CD14-positive monocyte (primary cell): ENCODE measurements at regions not wholly inside any gene's neighbourhood (a gene's known extent, or its start where the extent isn't known, plus 50 kb on each side); places are given as distances from the start of the nearest gene placed in this dataset.

Source experiments
- DNase-seq, 3 donors: peaks; one replicate each; pipeline ENCODE4 v3.0.0-alpha.2; 2011 to 2022
- H2AFZ ChIP-seq: 2 replicates; pipeline ENCODE4 v1.6.0; 2012; ENCODE audit warnings: mild to moderate bottlenecking, low read depth, low read length, inconsistent platforms; ENCODE audit not compliant: insufficient read depth, poor library complexity, severe bottlenecking
- H3K27ac ChIP-seq, 2 donors: 1 replicate in 1 of 2; 2 replicates in 1 of 2; pipeline ENCODE4 v1.5.1; 2012 to 2013; ENCODE audit warnings: low read length in 2 of 2, control low read depth in 1 of 2, inconsistent platforms in 1 of 2, low read depth in 1 of 2, mild to moderate bottlenecking in 1 of 2
- H3K27me3 ChIP-seq, 2 donors: one replicate each; pipeline versions ENCODE4 v1.6.0 to v1.6.1; 2011 to 2013; ENCODE audit warnings: low read length in 2 of 2; ENCODE audit not compliant: control insufficient read depth in 2 of 2, insufficient read depth in 2 of 2
- H3K36me3 ChIP-seq, 2 donors: replicated peaks in 1 of 2; 1 replicate in 1 of 2; 2 replicates in 1 of 2; pipeline versions ENCODE4 v1.5.1 to v1.6.1; 2012 to 2013; ENCODE audit warnings: low read length in 2 of 2, control low read depth in 1 of 2, inconsistent platforms in 1 of 2, mild to moderate bottlenecking in 1 of 2; ENCODE audit not compliant: insufficient read depth in 2 of 2, control insufficient read depth in 1 of 2
- H3K4me1 ChIP-seq, 2 donors: 1 replicate in 1 of 2; 2 replicates in 1 of 2; pipeline versions ENCODE4 v1.5.1 to v1.6.1; 2012 to 2013; ENCODE audit warnings: low read length in 2 of 2, control low read depth in 1 of 2, inconsistent platforms in 1 of 2, mild to moderate bottlenecking in 1 of 2, moderate library complexity in 1 of 2; ENCODE audit not compliant: insufficient read depth in 2 of 2, control insufficient read depth in 1 of 2
- H3K4me2 ChIP-seq: replicated peaks from 2 replicates; pipeline ENCODE3; 2012; ENCODE audit warnings: low read length, moderate library complexity, mild to moderate bottlenecking; ENCODE audit not compliant: poor library complexity, severe bottlenecking; ENCODE audit errors: extremely low read depth
- H3K4me3 ChIP-seq, 3 experiments: fragments of 200-600 bp in 1 of 3; sonication (generic) in 1 of 3; replicated peaks in 1 of 3; 1 replicate in 2 of 3; 2 replicates in 1 of 3; pipeline ENCODE4 v1.5.1; 2011 to 2013; ENCODE audit warnings: low read length in 3 of 3, mild to moderate bottlenecking in 3 of 3, control low read depth in 2 of 3, low read depth in 2 of 3, inconsistent platforms in 1 of 3, moderate library complexity in 1 of 3
- H3K79me2 ChIP-seq: 2 replicates; pipeline ENCODE4 v1.6.0; 2012; ENCODE audit warnings: mild to moderate bottlenecking, control low read depth, inconsistent platforms, low read length, moderate library complexity; ENCODE audit not compliant: insufficient read depth
- H3K9ac ChIP-seq: 2 replicates; pipeline ENCODE4 v1.6.0; 2017; ENCODE audit warnings: low read length, mild to moderate bottlenecking; ENCODE audit not compliant: insufficient read depth, poor library complexity, severe bottlenecking
- H3K9me3 ChIP-seq, 2 donors: replicated peaks in 1 of 2; 1 replicate in 1 of 2; 2 replicates in 1 of 2; pipeline versions ENCODE4 v1.5.1 to v1.6.1; 2012 to 2013; ENCODE audit warnings: low read length in 2 of 2, control low read depth in 1 of 2; ENCODE audit not compliant: control insufficient read depth in 1 of 2, insufficient read depth in 1 of 2
- H4K20me1 ChIP-seq: 2 replicates; pipeline ENCODE4 v1.6.0; 2012; ENCODE audit warnings: mild to moderate bottlenecking, low read length, control low read depth, moderate library complexity; ENCODE audit not compliant: insufficient read depth
- H3K27ac Mint-ChIP-seq, 7 donors: one replicate each; pipeline ENCODE4 v1.8.0; 2020; ENCODE audit warnings: mild to moderate bottlenecking in 7 of 7, mixed read lengths in 7 of 7, moderate library complexity in 6 of 7, inconsistent platforms in 2 of 7
- H3K27me3 Mint-ChIP-seq, 3 donors: one replicate each; pipeline ENCODE4 v1.8.0; 2021 to 2022; ENCODE audit warnings: low read depth in 3 of 3, mild to moderate bottlenecking in 3 of 3, mixed read lengths in 3 of 3, moderate library complexity in 3 of 3, inconsistent platforms in 1 of 3
- H3K36me3 Mint-ChIP-seq, 2 donors: one replicate each; pipeline ENCODE4 v1.8.0; 2020; ENCODE audit warnings: mixed read lengths in 2 of 2, inconsistent platforms in 1 of 2, mild to moderate bottlenecking in 1 of 2
- H3K4me1 Mint-ChIP-seq: one replicate; pipeline ENCODE4 v1.8.0; 2020; ENCODE audit warnings: mild to moderate bottlenecking, mixed read lengths
- H3K4me3 Mint-ChIP-seq, 2 donors: one replicate each; pipeline ENCODE4 v1.8.0; 2020; ENCODE audit warnings: mild to moderate bottlenecking in 2 of 2, mixed read lengths in 2 of 2, moderate library complexity in 1 of 2
- H3K9me3 Mint-ChIP-seq, 7 donors: one replicate each; pipeline ENCODE4 v1.8.0; 2020 to 2022; ENCODE audit warnings: mixed read lengths in 7 of 7, mild to moderate bottlenecking in 6 of 7, moderate library complexity in 6 of 7, inconsistent platforms in 2 of 7
- CTCF ChIP-seq: fragments of 200-600 bp; IDR thresholded peaks from one replicate; pipeline ENCODE4 v1.8.0; 2022; ENCODE audit warnings: antibody characterized with exemption, mild to moderate bottlenecking
- WGBS: methylation state at CpG from one replicate; pipeline ENCODE4 v1.1.5; 2013; ENCODE audit warnings: missing lambda C conversion rate; ENCODE audit not compliant: insufficient coverage; 5-methylcytosine and 5-hydroxymethylcytosine counted together
- intact Hi-C, 2 donors: fragments of 100-400 bp; cut with micrococcal nuclease; formaldehyde crosslinking; loops; one replicate each; pipeline versions ENCODE4 v1.15.0 to v1.15.1; 2023

GRCh38 chr5:88393042-88393441 is 124.4 kb upstream of the TMEM161B start:
- H3K27me3 Mint-ChIP-seq, result peaks cover 0 to 6% (median 5%) of the 10 kb centered on the region in 3 donors
- no peak overlapping the region for H3K4me3 Mint-ChIP-seq
- no peak overlapping the region for H3K27ac Mint-ChIP-seq
- Histone ChIP-seq H3K4me2 (no peak overlapping the region), H3K27ac (no peak overlapping the region), H3K4me1 (no peaks in the 10 kb centered on the region), H3K36me3 (no peaks in the 10 kb centered on the region), H4K20me1 (no peaks in the 10 kb centered on the region), H3K27me3 (no peaks in the 10 kb centered on the region), H3K9me3 (no peaks in the 10 kb centered on the region), H3K79me2 (no peaks in the 10 kb centered on the region), H3K4me3 (no peak overlapping the region), H3K9ac (no peak overlapping the region), H2AFZ (no peak overlapping the region)
- WGBS, result no CpG with 5 or more reads among the region's 2 CpGs
- H3K9me3 Mint-ChIP-seq, result peaks cover 0 to 5% (median 0%) of the 10 kb centered on the region in 7 donors
- no peaks in the 10 kb centered on the region for H3K36me3 Mint-ChIP-seq
- TF ChIP-seq CTCF, result no peak
- DNase-seq, result no peak
- H3K4me1 Mint-ChIP-seq, result no peaks in the 10 kb centered on the region
- intact Hi-C loops, result no loop called here

- Histone ChIP-seq H3K9me3 (no peaks in the 10 kb centered on the region), H3K4me1 (no peaks in the 10 kb centered on the region), H3K9ac (no peak overlapping the region), H2AFZ (no peak overlapping the region), H3K79me2 (no peaks in the 10 kb centered on the region), H3K4me2 (no peak overlapping the region), H3K27me3 (no peaks in the 10 kb centered on the region), H3K27ac (no peak overlapping the region), H4K20me1 (no peaks in the 10 kb centered on the region), H3K4me3 (no peak overlapping the region), H3K36me3 (no peaks in the 10 kb centered on the region)
- no peak overlapping the region for H3K27ac Mint-ChIP-seq
- H3K4me1 Mint-ChIP-seq, result no peaks in the 10 kb centered on the region
- whole genome bisulfite sequencing, result no CpG with 5 or more reads among the region's 3 CpGs
- DNase-seq, result no peak
- no peak for TF ChIP-seq CTCF
- intact Hi-C loops, result no loop called here
- H3K4me3 Mint-ChIP-seq, result no peak overlapping the region
- H3K9me3 Mint-ChIP-seq, result peaks cover 0 to 5% (median 3%) of the 10 kb centered on the region in 7 donors
- H3K36me3 Mint-ChIP-seq, result no peaks in the 10 kb centered on the region
- H3K27me3 Mint-ChIP-seq, result no peaks in the 10 kb centered on the region
These were observed 123.3 kb upstream of the TMEM161B start for GRCh38 chr5:88391991-88392390.
